H1 (cell line): ENCODE measurements at regions not wholly inside any gene's neighbourhood (a gene's known extent, or its start where the extent isn't known, plus 50 kb on each side); places are given as distances from the start of the nearest gene placed in this dataset.

Source experiments
- NRF1 ChIP-seq: IDR thresholded peaks from 2 replicates; pipeline ENCODE4 v1.6.1; 2011; ENCODE audit warnings: mild to moderate bottlenecking, low read depth, low read length, improper control_type of control experiment
- POU5F1 ChIP-seq: IDR thresholded peaks from 2 replicates; pipeline ENCODE4 v1.6.1; 2011; ENCODE audit warnings: low read depth, mild to moderate bottlenecking, low read length, moderate library complexity
- RAD21 ChIP-seq, 2 experiments: IDR thresholded peaks in 1 of 2; conservative IDR thresholded peaks in 1 of 2; 2 replicates each; pipeline ENCODE4 v1.6.1; 2011; ENCODE audit warnings: low read depth in 2 of 2, low read length in 2 of 2, improper control_type of control experiment in 1 of 2, inconsistent platforms in 1 of 2, mild to moderate bottlenecking in 1 of 2, moderate library complexity in 1 of 2

- TF ChIP-seq POU5F1 = no peak
- no peak for TF ChIP-seq RAD21 (IDR thresholded peaks at IDR 0.05 in 1 of 2, conservative IDR thresholded peaks at IDR 0.05 in 1 of 2; ENCODE audit: low read depth in 2 of 2, low read length in 2 of 2)
- no peak for TF ChIP-seq NRF1
These were observed 67.9 kb upstream of the STOX2 start (continued) for GRCh38 chr4:183837222-183837621.
